Ishikawa (cell line): ENCODE measurements at regions not wholly inside any gene's neighbourhood (a gene's known extent, or its start where the extent isn't known, plus 50 kb on each side); places are given as distances from the start of the nearest gene placed in this dataset.

ENCODE experiments used
- CEBPB ChIP-seq: IDR thresholded peaks from 2 replicates; pipeline ENCODE4 v1.6.1; 2012
- CREB1 ChIP-seq: IDR thresholded peaks from 2 replicates; pipeline ENCODE4 v1.6.1; 2012; ENCODE audit warnings: low read depth
- EGR1 ChIP-seq: IDR thresholded peaks from 2 replicates; pipeline ENCODE4 v1.6.1; 2012
- EP300 ChIP-seq: IDR thresholded peaks from 2 replicates; pipeline ENCODE4 v1.6.1; 2012; ENCODE audit warnings: borderline replicate concordance
- FOXM1 ChIP-seq: IDR thresholded peaks from 2 replicates; pipeline ENCODE4 v1.6.1; 2012; ENCODE audit warnings: low read depth, borderline replicate concordance
- MAX ChIP-seq: IDR thresholded peaks from 2 replicates; pipeline ENCODE4 v1.6.1; 2012
- NFIC ChIP-seq: IDR thresholded peaks from 2 replicates; pipeline ENCODE4 v1.6.1; 2012
- RAD21 ChIP-seq: IDR thresholded peaks from 2 replicates; pipeline ENCODE4 v1.6.1; 2012; ENCODE audit warnings: low read depth
- REST ChIP-seq: IDR thresholded peaks from 2 replicates; pipeline ENCODE4 v1.6.1; 2012; ENCODE audit warnings: low read depth, mild to moderate bottlenecking
- TAF1 ChIP-seq: IDR thresholded peaks from 2 replicates; pipeline ENCODE4 v1.6.1; 2012; ENCODE audit warnings: low read depth, mild to moderate bottlenecking
- TCF12 ChIP-seq: IDR thresholded peaks from 2 replicates; pipeline ENCODE4 v1.6.1; 2012; ENCODE audit warnings: low read depth
- TEAD4 ChIP-seq: IDR thresholded peaks from 2 replicates; pipeline ENCODE4 v1.6.1; 2012
- YY1 ChIP-seq: IDR thresholded peaks from 2 replicates; pipeline ENCODE4 v1.6.1; 2012; ENCODE audit warnings: low read depth
- ZBTB7A ChIP-seq: IDR thresholded peaks from 2 replicates; pipeline ENCODE4 v1.6.1; 2012; ENCODE audit warnings: low read depth
- TF ChIP-seq, protein P1 (sequence below): IDR thresholded peaks from 2 replicates; pipeline ENCODE4 v1.6.1; 2012

- no peak for TF ChIP-seq NFIC
- TF ChIP-seq, protein P1, sequence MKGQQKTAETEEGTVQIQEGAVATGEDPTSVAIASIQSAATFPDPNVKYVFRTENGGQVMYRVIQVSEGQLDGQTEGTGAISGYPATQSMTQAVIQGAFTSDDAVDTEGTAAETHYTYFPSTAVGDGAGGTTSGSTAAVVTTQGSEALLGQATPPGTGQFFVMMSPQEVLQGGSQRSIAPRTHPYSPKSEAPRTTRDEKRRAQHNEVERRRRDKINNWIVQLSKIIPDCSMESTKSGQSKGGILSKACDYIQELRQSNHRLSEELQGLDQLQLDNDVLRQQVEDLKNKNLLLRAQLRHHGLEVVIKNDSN = no peak
- TF ChIP-seq CEBPB = no peak
- TF ChIP-seq TCF12 = no peak
- TF ChIP-seq CREB1 = no peak
- TF ChIP-seq FOXM1 = no peak
- no peak for TF ChIP-seq YY1
- no peak for TF ChIP-seq TAF1
- no peak for TF ChIP-seq EGR1
- TF ChIP-seq REST = no peak
- no peak for TF ChIP-seq MAX
- TF ChIP-seq TEAD4 = no peak
Measured at GRCh38 chrX:7228226-7228625, 80.3 kb upstream of the PUDP start.

- TF ChIP-seq RAD21 (no peak), TCF12 (no peak), CREB1 (no peak), FOXM1 (no peak), REST (no peak), TAF1 (no peak), TEAD4 (no peak), ZBTB7A (no peak), YY1 (no peak), NFIC (no peak), EGR1 (no peak), EP300 (no peak), MAX (no peak), CEBPB (no peak)
- TF ChIP-seq, protein P1 = no peak
Measured at GRCh38 chrX:7225338-7225737, 77.4 kb upstream of the PUDP start.

DNA sequence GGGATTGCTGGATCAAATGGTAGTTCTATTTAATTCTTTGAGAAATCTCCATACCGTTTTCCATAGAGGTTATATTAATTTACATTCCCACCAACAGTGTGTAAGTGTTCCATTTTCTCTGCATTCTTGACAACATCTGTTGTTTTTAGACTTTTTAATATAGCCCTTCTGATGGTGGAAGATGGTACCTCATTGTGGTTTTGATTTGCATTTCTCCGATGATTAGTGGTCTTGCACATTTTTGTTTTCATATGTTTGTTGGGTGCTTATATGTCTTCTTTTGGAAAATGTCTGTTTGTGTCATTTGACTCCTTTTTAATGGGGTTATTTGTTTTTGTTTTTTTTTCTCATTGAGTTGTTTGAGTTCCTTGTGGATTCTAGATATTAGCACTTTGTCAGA lies 75.3 kb upstream of the PUDP start:
- TF ChIP-seq ZBTB7A (no peak), YY1 (no peak), EP300 (no peak), REST (no peak), EGR1 (no peak), FOXM1 (no peak)
- TF ChIP-seq, protein P1 = no peak

DNA sequence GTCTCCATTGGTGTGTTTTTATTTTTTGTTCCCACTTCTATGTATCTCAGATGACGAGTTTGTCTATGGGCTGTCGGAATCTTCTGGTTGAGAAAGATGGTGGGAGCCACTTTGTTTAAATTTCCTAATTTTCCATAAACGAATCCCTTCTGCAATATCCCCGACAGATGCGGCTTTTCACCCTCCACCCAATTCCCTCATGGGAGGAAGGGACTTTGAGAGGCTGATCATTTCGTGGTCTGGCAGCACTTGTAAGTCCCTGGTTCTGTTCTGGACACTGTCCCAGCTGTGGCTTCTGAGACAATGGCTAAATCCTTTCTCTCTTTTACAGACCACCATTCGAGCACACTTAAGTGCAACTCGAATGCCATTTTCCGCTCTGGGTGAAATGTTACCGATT lies 72.2 kb upstream of the PUDP start:
- TF ChIP-seq ZBTB7A (no peak), CREB1 (no peak), REST (no peak), NFIC (no peak), TAF1 (no peak), EP300 (no peak), TEAD4 (no peak), MAX (no peak), RAD21 (no peak), EGR1 (no peak), YY1 (no peak)
- TF ChIP-seq, protein P1 = no peak
